ENCODE measurements at regions not wholly inside any gene's neighbourhood (a gene's known extent, or its start where the extent isn't known, plus 50 kb on each side); places are given as distances from the start of the nearest gene placed in this dataset.

DNA sequence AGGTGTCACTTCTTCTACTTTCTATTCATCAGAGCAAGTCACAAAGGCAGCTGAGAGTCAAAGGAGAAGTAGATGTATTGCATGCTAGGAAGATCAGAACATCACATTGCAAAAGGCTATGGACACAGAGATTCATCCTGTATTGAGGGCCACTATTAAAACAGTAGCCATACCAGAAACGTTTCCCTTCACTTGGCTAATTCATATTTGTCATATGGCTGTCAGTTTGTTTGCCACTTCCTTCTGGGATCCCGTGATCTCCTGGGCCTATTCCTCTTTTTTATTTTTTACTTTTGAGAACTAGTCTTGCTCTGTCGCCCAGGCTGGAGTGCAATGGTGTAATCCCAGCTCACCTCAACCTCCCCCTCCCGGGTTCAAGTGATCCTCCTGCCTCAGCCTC is 184.0 kb upstream of the SATB1 start:
- TF ChIP-seq, protein P1, sequence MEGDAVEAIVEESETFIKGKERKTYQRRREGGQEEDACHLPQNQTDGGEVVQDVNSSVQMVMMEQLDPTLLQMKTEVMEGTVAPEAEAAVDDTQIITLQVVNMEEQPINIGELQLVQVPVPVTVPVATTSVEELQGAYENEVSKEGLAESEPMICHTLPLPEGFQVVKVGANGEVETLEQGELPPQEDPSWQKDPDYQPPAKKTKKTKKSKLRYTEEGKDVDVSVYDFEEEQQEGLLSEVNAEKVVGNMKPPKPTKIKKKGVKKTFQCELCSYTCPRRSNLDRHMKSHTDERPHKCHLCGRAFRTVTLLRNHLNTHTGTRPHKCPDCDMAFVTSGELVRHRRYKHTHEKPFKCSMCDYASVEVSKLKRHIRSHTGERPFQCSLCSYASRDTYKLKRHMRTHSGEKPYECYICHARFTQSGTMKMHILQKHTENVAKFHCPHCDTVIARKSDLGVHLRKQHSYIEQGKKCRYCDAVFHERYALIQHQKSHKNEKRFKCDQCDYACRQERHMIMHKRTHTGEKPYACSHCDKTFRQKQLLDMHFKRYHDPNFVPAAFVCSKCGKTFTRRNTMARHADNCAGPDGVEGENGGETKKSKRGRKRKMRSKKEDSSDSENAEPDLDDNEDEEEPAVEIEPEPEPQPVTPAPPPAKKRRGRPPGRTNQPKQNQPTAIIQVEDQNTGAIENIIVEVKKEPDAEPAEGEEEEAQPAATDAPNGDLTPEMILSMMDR (IDR thresholded peaks at IDR 0.05): no peak
- no peaks in the 10 kb centered on the region for H3K36me3 ChIP-seq
- no peaks in the 10 kb centered on the region for H3K4me1 ChIP-seq
- DNase-seq: no peak
- no peak overlapping the region for H3K4me3 ChIP-seq
- H3K27me3 ChIP-seq: no peaks in the 10 kb centered on the region
- no peaks in the 10 kb centered on the region for H3K9me3 ChIP-seq
- no peak overlapping the region for H3K9ac ChIP-seq (ENCODE audit: low read depth in 2 of 2, low read length in 2 of 2)
- no peak overlapping the region for H3K27ac ChIP-seq
- intact Hi-C loops (cut with DNase I): no loop called here

DNA sequence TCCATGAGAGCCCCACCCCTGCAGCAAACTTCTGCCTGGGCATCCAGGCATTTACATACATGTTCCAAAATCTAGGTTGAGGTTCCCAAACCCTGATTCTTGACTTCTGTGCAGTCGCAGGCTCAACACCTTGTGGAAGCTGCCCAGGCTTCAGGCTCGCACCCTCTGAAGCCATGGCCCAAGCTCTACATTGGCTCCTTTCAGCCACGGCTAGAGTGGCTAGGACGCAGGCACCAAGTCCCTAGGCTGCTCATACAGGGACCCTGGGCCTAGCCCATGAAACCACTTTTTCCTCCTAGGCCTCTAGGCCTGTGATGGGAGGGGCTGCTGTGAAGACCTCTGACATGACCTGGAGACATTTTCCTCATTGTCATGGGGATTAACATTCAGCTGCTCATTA is 172.8 kb upstream of the SATB1 start:
- no peak for DNase-seq
- Histone ChIP-seq H3K9ac (ENCODE audit: low read depth in 2 of 2, low read length in 2 of 2) (no peak overlapping the region), H3K4me3 (no peak overlapping the region), H3K4me1 (no peaks in the 10 kb centered on the region), H3K36me3 (no peaks in the 10 kb centered on the region), H3K9me3 (no peaks in the 10 kb centered on the region), H3K27ac (no peak overlapping the region), H3K27me3 (no peaks in the 10 kb centered on the region)
- intact Hi-C loops (cut with DNase I): no loop called here
- TF ChIP-seq, protein P1 (IDR thresholded peaks at IDR 0.05): no peak

DNA sequence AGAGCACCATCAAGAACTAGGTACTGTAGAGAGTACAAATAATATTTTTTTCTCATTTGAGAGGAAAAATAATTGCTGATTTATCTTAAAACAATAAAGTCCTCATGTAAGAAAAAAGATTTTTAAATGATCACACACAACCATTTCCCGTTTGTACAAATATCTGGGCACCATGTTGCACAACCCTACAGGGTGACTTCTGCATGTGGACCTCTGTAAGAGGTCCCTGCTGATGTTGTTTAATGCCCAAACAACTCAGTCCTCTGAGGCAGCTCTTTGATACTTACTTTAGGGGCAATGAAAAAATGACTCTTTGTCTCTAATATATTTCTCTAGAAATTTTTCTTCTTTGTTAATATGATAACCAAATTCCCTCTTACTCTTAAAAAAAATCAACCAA is 168.1 kb upstream of the SATB1 start:
- H3K9me3 ChIP-seq: no peaks in the 10 kb centered on the region
- H3K27me3 ChIP-seq: no peaks in the 10 kb centered on the region
- intact Hi-C loops (cut with DNase I): no loop called here
- no peaks in the 10 kb centered on the region for H3K4me1 ChIP-seq
- DNase-seq: no peak
- no peaks in the 10 kb centered on the region for H3K36me3 ChIP-seq
- H3K4me3 ChIP-seq: no peak overlapping the region
- H3K9ac ChIP-seq (ENCODE audit: low read depth in 2 of 2, low read length in 2 of 2): no peak overlapping the region
- TF ChIP-seq, protein P1 (IDR thresholded peaks at IDR 0.05): no peak
- no peak overlapping the region for H3K27ac ChIP-seq

DNA sequence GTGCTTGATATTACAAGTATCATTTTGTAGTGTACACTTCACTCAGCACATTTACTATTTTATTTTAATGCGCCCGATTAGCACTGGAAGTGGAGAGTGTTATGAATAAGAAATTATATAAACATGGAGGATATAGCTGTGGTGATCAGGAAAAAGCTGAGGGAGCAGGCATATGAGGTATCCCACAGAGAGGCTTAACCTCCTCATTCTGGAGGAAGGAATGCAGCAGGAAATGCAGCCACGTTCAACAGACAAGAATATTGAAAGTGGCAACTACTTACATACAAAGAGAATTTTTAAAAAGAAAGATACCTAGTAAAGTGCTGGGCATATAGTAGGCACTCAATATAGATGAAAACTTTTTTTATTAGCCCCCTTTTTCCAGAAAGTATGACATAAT is 166.0 kb upstream of the SATB1 start:
- no peak for DNase-seq
- intact Hi-C loops (cut with DNase I): no loop called here
- no peak overlapping the region for H3K27ac ChIP-seq
- TF ChIP-seq, protein P1 (IDR thresholded peaks at IDR 0.05): no peak
- H3K27me3 ChIP-seq: no peaks in the 10 kb centered on the region
- H3K4me1 ChIP-seq: no peaks in the 10 kb centered on the region
- no peak overlapping the region for H3K9ac ChIP-seq (ENCODE audit: low read depth in 2 of 2, low read length in 2 of 2)
- H3K36me3 ChIP-seq: no peaks in the 10 kb centered on the region
- no peaks in the 10 kb centered on the region for H3K9me3 ChIP-seq
- no peak overlapping the region for H3K4me3 ChIP-seq

DNA sequence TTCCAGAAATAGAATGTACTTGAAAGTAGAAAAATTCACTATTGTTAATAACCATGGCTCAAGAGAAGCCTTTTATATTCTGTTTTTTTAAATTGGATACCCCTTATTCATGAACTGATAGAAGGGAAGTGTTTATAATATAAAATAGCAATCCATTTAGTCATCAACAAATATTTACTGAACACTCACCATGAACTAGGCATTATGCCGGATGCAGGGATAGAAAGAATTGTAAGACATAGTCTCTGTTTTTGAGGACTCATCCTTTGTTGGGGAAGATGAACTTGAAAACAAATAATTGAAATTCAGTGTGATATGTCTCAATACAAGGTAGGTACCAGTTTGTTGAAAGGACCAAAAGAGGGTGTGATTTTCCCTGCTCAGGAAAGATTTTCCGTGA is 160.9 kb upstream of the SATB1 start:
- no peaks in the 10 kb centered on the region for H3K36me3 ChIP-seq

More for the DNA sequence above, 160.9 kb upstream of the SATB1 start:
- Histone ChIP-seq H3K27ac (no peak overlapping the region), H3K4me3 (no peak overlapping the region), H3K9me3 (no peaks in the 10 kb centered on the region), H3K27me3 (no peaks in the 10 kb centered on the region), H3K4me1 (no peaks in the 10 kb centered on the region), H3K9ac (ENCODE audit: low read depth in 2 of 2, low read length in 2 of 2) (no peak overlapping the region)
- intact Hi-C loops (cut with DNase I): no loop called here
- TF ChIP-seq, protein P1 (IDR thresholded peaks at IDR 0.05): no peak
- DNase-seq: no peak

Measured in colonic mucosa (tissue), 4 donors.